ENCODE measurements at regions not wholly inside any gene's neighbourhood (a gene's known extent, or its start where the extent isn't known, plus 50 kb on each side); places are given as distances from the start of the nearest gene placed in this dataset. TPM values are rescaled to one million over a fixed set of nuclear protein-coding genes. Genes with fewer than 3 reads are reported as not detected.

- Histone ChIP-seq H3K27me3 (ENCODE audit: control insufficient read depth in 2 of 2, insufficient read depth in 2 of 2, low read length in 2 of 2) (no peaks in the 10 kb centered on the region), H3K4me1 (ENCODE audit: control insufficient read depth in 1 of 2, insufficient read depth in 2 of 2, low read length in 2 of 2) (no peaks in the 10 kb centered on the region), H3K9ac (ENCODE audit: insufficient read depth, low read length, poor library complexity, severe bottlenecking) (no peak overlapping the region), H3K27ac (ENCODE audit: low read depth in 1 of 2, low read length in 2 of 2) (no peak overlapping the region), H3K36me3 (replicated peaks in 1 of 2; ENCODE audit: control insufficient read depth in 1 of 2, insufficient read depth in 2 of 2, low read length in 2 of 2) (no peaks in the 10 kb centered on the region), H3K9me3 (replicated peaks in 1 of 2; ENCODE audit: control insufficient read depth in 1 of 2, insufficient read depth in 1 of 2, low read length in 2 of 2) (no peaks in the 10 kb centered on the region), H3K4me2 (replicated peaks; ENCODE audit: extremely low read depth, low read length, poor library complexity, severe bottlenecking) (no peak overlapping the region), H4K20me1 (ENCODE audit: insufficient read depth, low read length) (no peaks in the 10 kb centered on the region), H3K4me3 (replicated peaks in 1 of 3; ENCODE audit: low read depth in 2 of 3, low read length in 3 of 3) (no peak overlapping the region), H3K79me2 (ENCODE audit: insufficient read depth, low read length) (no peaks in the 10 kb centered on the region), H2AFZ (ENCODE audit: insufficient read depth, low read depth, low read length, poor library complexity, severe bottlenecking) (no peak overlapping the region)
- H3K36me3 Mint-ChIP-seq: no peaks in the 10 kb centered on the region
- no peak for TF ChIP-seq CTCF (IDR thresholded peaks at IDR 0.05)
- H3K27me3 Mint-ChIP-seq (ENCODE audit: low read depth in 3 of 3): no peaks in the 10 kb centered on the region
- intact Hi-C loops (cut with micrococcal nuclease): no loop called here
- H3K9me3 Mint-ChIP-seq: no peaks in the 10 kb centered on the region
- peaks cover 5% of the 10 kb centered on the region for H3K4me1 Mint-ChIP-seq
- H3K4me3 Mint-ChIP-seq: no peak overlapping the region
- 100% methylated on average over 1 of the region's 4 CpGs for WGBS (ENCODE audit: insufficient coverage)
- no peak overlapping the region for H3K27ac Mint-ChIP-seq
- DNase-seq: no peak
Measured at GRCh38 chr3:18477620-18478019, 52.5 kb upstream of the SATB1 start.

Small RNA genes in the stretch of these regions (small RNA-seq; reads per million reads assigned to genes)
- not detected for gene RNU6-138P (ENCODE audit: insufficient read length, low read depth)
